ELR (cell line): ENCODE measurements at regions not wholly inside any gene's neighbourhood (a gene's known extent, or its start where the extent isn't known, plus 50 kb on each side); places are given as distances from the start of the nearest gene placed in this dataset.

Experiments used
- DNase-seq: peaks from one replicate; pipeline ENCODE4 v3.0.0-alpha.2; 2015; ENCODE audit warnings: low read depth

DNA sequence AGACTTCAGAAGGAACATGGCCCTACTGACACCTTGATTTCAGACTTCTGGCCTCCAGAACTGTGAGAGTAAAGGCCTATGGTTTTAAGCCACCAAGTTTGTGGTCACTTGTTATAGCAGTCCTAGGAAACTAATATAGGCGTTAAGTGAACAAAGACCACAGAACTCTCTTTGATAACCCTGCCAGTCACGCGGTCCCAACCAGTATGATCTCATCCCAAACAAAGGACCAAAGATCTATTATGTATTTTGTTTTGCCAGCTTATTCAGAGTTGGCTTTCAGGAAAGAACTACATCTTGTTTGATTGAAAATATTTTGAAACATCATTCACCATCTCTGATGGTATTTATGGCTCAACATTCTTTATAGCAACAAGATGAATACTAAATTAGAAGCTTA lies 294.4 kb upstream of the SLCO3A1 start:
- DNase-seq = no peak

GRCh38 chr15:91561371-91562100 lies 292.0 kb upstream of the SLCO3A1 start:
- DNase-seq = peak; percentile 75

- no peak for DNase-seq
Observed at GRCh38 chr15:91562698-91563097, 290.8 kb upstream of the SLCO3A1 start.

DNA sequence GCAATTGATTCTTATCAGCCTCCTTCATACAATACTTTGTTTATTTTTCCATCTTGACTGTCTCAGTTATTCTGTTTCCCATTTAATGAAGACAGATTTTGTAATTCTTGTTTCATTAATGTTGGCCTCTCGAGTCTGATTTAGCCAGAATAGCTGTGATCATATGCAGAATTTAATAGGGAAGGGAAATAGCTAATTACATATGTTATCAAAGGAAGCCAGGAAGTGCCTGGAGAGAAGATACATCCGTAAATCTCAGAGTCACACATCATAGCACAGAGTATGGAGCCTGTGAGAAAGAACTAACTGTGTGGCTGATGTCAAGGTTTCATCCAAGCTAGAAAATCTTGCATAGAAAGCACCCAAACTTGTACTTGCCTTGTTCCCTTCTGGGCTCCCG lies 288.9 kb upstream of the SLCO3A1 start:
- no peak for DNase-seq

GRCh38 chr15:91566141-91566540 lies 287.4 kb upstream of the SLCO3A1 start:
- no peak for DNase-seq

GRCh38 chr15:91568036-91568435 lies 285.5 kb upstream of the SLCO3A1 start:
- no peak for DNase-seq

DNA sequence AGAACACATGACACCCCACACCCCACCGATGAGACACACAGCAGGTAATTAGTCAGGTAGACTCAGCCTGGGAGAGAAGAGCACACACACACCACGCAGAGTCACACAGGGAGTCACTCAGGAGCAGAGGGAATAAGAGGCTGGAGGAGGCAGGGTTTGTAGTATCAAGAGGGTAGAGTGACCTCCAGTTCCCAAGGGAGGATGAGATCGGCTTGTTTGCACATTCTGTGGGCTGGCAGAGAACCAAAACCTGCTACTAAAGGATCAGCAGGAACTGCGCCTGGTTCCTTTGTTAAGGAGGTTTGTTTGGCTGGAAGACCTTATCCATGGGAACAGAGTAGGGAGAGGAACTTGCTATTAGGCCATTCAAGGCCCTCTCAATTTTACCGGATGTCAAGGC lies 281.4 kb upstream of the SLCO3A1 start:
- DNase-seq = no peak

DNA sequence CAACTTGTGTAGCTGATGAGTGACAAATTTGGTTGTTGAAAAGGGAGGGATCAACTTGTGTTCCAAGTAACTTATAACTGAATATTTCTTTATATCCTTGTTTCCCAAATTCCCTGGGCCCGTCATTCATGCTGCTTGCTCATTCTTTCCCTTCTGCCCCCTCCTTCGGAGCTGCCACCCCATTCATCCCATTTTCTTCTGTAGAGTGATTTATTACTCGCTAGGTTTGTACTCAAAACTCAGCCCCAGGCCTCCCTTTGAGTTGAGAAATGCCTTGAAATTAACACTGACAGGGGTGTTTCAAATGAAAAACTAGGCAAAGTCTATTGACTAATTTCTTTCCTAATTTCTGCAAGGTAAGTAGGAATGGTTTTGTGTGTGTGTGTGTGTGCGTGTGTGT lies 277.4 kb upstream of the SLCO3A1 start:
- DNase-seq = no peak

GRCh38 chr15:91578511-91578910 lies 275.0 kb upstream of the SLCO3A1 start:
- DNase-seq = no peak

DNA sequence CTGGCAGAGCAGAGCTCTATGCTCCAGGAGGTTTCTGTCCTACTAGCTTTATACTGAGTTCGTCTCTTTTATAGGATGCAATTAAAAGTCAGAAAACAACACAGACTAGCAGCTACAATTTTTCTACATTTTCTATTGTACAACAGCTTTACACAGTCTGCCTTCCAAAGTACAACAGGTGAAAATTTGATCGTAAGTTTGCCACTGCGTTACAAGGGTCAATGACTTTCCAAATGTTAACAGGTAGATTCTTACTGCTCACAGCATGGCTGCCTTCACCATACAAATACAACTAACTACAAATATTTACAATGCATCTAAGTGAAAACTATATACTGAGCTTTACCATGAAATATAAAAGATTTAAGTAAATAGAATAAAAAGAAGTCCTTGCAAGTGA lies 268.6 kb upstream of the SLCO3A1 start:
- DNase-seq = no peak

GRCh38 chr15:91586560-91586959 lies 266.9 kb upstream of the SLCO3A1 start:
- DNase-seq = no peak

- no peak for DNase-seq
Observed at GRCh38 chr15:91589360-91589759, 264.1 kb upstream of the SLCO3A1 start.

- no peak for DNase-seq
Observed at GRCh38 chr15:91592567-91592966, 260.9 kb upstream of the SLCO3A1 start.

GRCh38 chr15:91593067-91593466 lies 260.4 kb upstream of the SLCO3A1 start:
- no peak for DNase-seq

GRCh38 chr15:91593653-91594052 lies 259.9 kb upstream of the SLCO3A1 start:
- DNase-seq = no peak

- no peak for DNase-seq
Observed at GRCh38 chr15:91599261-91599660, 254.2 kb upstream of the SLCO3A1 start.

GRCh38 chr15:91603384-91604080 lies 250.0 kb upstream of the SLCO3A1 start:
- DNase-seq = no peak

DNA sequence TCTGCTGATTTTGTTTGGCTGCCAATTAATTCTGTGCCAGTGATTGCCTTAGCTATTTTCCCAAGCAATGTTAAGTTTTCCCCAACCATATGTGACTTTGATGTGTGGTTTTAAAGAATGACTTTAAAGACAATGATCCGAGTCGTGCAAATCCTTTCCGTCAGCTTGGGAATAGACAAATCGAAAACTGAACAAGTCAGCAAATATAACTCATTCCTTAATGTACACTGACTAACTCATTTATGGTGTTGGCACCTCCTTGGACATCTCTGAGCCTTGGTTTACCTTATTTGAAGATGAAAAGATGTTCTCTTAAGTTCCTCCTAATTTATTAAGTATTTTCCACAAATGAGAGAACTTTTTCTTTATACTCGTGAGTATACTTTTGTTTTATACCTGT lies 249.4 kb upstream of the SLCO3A1 start:
- no peak for DNase-seq

GRCh38 chr15:91605576-91605975 lies 247.9 kb upstream of the SLCO3A1 start:
- DNase-seq = no peak

- DNase-seq = no peak
Observed at GRCh38 chr15:91609231-91609630, 244.3 kb upstream of the SLCO3A1 start.

- DNase-seq = no peak
Observed at GRCh38 chr15:91609966-91610365, 243.5 kb upstream of the SLCO3A1 start.

DNA sequence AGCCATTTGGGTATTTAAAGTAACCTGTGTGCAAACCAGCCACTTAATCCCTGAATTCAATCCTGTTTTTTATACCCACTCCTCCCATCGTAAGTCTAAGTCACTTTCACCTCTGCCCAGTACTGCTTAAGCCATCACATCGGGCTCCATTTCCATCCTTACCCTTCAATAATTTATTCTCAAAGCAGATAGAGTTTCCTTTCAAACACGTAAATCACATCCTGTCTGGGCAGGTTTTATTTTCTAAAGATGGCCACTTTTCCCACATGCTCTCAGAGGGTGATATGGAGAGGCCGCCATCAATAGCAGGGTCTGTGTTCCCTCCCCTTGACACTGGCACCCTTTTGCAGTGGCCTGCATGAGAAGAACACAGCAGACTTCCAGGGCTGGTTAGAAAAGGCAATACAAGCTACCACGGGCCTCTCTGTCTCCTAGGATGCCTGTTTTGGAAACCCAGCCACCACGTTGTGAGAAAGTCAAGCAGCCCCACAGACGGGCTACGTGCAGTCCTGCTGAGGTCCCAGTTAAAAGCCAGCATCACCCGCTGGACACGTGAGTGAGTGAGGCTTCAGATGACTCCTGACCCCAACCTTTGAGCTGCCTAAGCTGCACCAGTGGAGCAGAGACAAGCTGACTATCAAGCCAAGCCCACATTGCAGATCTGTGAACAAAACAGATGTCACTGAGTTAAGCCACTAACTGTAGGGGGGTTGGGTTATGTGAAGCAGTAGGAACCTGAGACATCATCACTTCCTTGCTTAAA lies 241.8 kb upstream of the SLCO3A1 start:
- DNase-seq = no peak

DNA sequence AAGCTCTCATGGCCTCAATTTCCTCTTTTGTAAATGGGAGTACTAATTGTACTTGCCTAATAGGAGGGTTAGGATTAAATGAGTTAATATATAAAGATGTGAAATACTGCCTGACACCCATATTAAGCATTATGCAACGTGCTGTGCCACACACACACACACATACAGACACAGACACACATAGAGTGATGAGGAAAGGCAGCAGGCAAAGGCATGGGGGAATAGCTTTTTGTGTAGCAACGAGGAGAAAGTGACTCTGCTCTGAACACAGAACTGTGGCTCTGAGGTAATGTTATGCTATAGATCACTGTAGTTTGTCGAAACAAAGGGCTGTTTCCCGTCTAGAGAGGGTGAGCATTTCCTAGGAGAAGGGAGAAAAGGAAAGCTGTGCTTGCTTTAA lies 233.3 kb upstream of the SLCO3A1 start:
- DNase-seq = no peak
